ENCODE measurements at regions not wholly inside any gene's neighbourhood (a gene's known extent, or its start where the extent isn't known, plus 50 kb on each side); places are given as distances from the start of the nearest gene placed in this dataset.

DNA sequence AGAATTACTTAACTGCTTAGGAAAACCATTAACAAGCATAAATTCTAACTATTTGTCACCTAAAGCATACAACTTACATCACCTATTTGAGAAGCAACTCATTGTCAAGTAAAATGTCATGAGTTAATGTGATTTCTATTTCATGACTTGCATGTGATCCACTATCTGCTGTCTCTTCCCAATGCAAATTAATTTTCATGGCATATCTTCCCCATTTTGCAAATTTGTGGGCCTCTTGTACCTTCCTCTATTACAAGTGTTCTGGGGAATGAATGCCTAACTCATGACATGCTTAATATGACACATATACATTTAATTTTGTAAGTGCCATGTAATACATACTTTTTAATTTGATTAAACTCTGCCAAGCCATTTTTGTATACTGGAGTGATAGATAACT is 81.1 kb upstream of the EDNRB start:
- TF ChIP-seq, protein P1, sequence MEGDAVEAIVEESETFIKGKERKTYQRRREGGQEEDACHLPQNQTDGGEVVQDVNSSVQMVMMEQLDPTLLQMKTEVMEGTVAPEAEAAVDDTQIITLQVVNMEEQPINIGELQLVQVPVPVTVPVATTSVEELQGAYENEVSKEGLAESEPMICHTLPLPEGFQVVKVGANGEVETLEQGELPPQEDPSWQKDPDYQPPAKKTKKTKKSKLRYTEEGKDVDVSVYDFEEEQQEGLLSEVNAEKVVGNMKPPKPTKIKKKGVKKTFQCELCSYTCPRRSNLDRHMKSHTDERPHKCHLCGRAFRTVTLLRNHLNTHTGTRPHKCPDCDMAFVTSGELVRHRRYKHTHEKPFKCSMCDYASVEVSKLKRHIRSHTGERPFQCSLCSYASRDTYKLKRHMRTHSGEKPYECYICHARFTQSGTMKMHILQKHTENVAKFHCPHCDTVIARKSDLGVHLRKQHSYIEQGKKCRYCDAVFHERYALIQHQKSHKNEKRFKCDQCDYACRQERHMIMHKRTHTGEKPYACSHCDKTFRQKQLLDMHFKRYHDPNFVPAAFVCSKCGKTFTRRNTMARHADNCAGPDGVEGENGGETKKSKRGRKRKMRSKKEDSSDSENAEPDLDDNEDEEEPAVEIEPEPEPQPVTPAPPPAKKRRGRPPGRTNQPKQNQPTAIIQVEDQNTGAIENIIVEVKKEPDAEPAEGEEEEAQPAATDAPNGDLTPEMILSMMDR (IDR thresholded peaks at IDR 0.05; ENCODE audit: insufficient read depth, low read length, poor library complexity, severe bottlenecking), result no peak
- TF ChIP-seq EZH2phosphoT487 (conservative IDR thresholded peaks at IDR 0.05; ENCODE audit: low read length), result no peak
